ENCODE measurements at regions not wholly inside any gene's neighbourhood (a gene's known extent, or its start where the extent isn't known, plus 50 kb on each side); places are given as distances from the start of the nearest gene placed in this dataset.

DNA sequence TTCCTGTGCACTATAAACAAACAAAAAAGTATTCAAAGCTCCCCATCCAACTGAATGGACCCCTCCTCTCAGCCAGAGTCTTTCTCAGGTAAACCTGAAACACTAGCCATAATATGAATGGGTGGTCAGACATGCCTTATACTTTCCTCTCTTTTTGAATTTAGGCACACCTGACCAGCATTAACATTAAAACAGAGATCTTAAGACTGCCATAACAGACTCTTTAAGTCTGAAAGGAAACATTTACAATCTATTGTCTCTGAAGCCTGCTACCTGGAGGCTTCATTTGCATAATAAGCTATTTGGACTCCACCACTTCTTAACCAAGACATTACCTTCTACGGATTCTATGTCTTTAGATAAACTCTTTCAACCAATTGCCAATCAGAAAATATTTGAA lies 56.9 kb upstream of the SPIN4 start:
- Histone ChIP-seq H3K79me2 (no peaks in the 10 kb centered on the region), H3K27ac (no peak overlapping the region), H2AFZ (no peak overlapping the region), H3K9me3 (ENCODE audit: control insufficient read depth, low read length) (no peaks in the 10 kb centered on the region), H3K36me3 (ENCODE audit: control insufficient read depth, insufficient read depth, low read length) (no peaks in the 10 kb centered on the region), H3K4me1 (no peaks in the 10 kb centered on the region), H3K4me2 (ENCODE audit: low read length) (no peak overlapping the region), H3K27me3 (ENCODE audit: control insufficient read depth, insufficient read depth, low read length) (no peaks in the 10 kb centered on the region), H3K9ac (no peak overlapping the region), H3K4me3 (ENCODE audit: low read depth, low read length) (no peak overlapping the region)
- TF ChIP-seq, protein P1, sequence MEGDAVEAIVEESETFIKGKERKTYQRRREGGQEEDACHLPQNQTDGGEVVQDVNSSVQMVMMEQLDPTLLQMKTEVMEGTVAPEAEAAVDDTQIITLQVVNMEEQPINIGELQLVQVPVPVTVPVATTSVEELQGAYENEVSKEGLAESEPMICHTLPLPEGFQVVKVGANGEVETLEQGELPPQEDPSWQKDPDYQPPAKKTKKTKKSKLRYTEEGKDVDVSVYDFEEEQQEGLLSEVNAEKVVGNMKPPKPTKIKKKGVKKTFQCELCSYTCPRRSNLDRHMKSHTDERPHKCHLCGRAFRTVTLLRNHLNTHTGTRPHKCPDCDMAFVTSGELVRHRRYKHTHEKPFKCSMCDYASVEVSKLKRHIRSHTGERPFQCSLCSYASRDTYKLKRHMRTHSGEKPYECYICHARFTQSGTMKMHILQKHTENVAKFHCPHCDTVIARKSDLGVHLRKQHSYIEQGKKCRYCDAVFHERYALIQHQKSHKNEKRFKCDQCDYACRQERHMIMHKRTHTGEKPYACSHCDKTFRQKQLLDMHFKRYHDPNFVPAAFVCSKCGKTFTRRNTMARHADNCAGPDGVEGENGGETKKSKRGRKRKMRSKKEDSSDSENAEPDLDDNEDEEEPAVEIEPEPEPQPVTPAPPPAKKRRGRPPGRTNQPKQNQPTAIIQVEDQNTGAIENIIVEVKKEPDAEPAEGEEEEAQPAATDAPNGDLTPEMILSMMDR (IDR thresholded peaks at IDR 0.05): no peak

DNA sequence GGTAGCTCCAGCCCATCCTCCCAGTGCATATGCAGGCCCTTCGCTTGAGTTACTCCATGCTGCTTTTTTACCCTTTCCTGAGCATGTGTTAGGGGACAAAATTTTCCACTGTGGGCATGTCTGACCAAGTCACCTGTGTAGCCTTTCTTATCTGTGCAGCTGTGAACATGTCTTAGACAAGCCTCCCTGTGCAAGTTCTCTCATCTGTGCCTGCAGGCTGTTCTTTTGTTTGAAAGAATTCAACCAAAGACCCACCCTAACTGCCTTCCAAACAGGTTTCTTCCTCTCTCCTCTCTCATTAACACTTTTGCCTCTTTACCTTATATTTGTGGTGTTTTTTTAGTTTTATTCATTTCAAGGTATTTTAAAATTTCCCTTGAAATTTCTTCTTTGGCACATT lies 53.2 kb upstream of the SPIN4 start:
- TF ChIP-seq, protein P1 (IDR thresholded peaks at IDR 0.05): no peak
- Histone ChIP-seq H3K4me2 (ENCODE audit: low read length) (no peak overlapping the region), H3K27me3 (ENCODE audit: control insufficient read depth, insufficient read depth, low read length) (no peaks in the 10 kb centered on the region), H3K4me3 (ENCODE audit: low read depth, low read length) (no peak overlapping the region), H2AFZ (no peak overlapping the region), H3K27ac (no peak overlapping the region), H3K9ac (no peak overlapping the region), H3K9me3 (ENCODE audit: control insufficient read depth, low read length) (no peaks in the 10 kb centered on the region), H3K36me3 (ENCODE audit: control insufficient read depth, insufficient read depth, low read length) (no peaks in the 10 kb centered on the region), H3K79me2 (no peaks in the 10 kb centered on the region), H3K4me1 (no peaks in the 10 kb centered on the region)

DNA sequence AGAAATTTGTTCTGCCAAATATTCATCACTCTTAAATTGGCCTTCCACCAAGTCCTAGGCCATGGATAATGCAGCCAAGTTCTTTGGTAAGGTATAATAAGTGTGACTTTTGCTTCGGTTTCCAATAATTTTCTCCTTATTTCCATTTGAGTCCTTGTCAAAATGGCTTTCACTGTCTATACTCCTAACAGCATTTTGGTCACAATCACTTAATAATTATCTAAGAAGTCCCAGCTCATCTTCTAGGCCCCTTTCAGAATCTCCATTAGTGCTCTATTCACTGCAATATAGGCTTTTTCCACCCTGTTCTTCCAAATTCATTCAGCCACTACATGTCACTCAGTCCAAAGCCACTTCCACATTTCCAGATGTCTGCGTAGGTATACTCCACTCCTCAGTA lies 51.0 kb upstream of the SPIN4 start:
- Histone ChIP-seq H3K27ac (no peak overlapping the region), H3K4me2 (ENCODE audit: low read length) (no peak overlapping the region), H2AFZ (no peak overlapping the region), H3K79me2 (no peaks in the 10 kb centered on the region), H3K9me3 (ENCODE audit: control insufficient read depth, low read length) (no peaks in the 10 kb centered on the region), H3K27me3 (ENCODE audit: control insufficient read depth, insufficient read depth, low read length) (no peaks in the 10 kb centered on the region), H3K9ac (no peak overlapping the region), H3K4me3 (ENCODE audit: low read depth, low read length) (no peak overlapping the region), H3K4me1 (no peaks in the 10 kb centered on the region), H3K36me3 (ENCODE audit: control insufficient read depth, insufficient read depth, low read length) (no peaks in the 10 kb centered on the region)
- TF ChIP-seq, protein P1 (IDR thresholded peaks at IDR 0.05): no peak
